Stimulated activated CD8-positive, alpha-beta memory T cell treated with anti-CD3 and anti-CD28 coated beads, Interleukin-4, amount 100 ng/mL, for 1 hour (primary cell): ENCODE measurements at regions not wholly inside any gene's neighbourhood (a gene's known extent, or its start where the extent isn't known, plus 50 kb on each side); places are given as distances from the start of the nearest gene placed in this dataset.

Source experiments
- DNase-seq, 2 donors: peaks; one replicate each; pipeline ENCODE4 v3.0.0-alpha.2; 2020; ENCODE audit warnings: low read depth in 2 of 2, low spot score in 1 of 2

- no peak for DNase-seq
Observed at GRCh38 chr19:30712431-30713337, 340.5 kb downstream of the ZNF536 start.

GRCh38 chr19:30711826-30712225, 339.6 kb downstream of the ZNF536 start:
- DNase-seq: no peak

- no peak for DNase-seq
Observed at GRCh38 chr19:30711296-30711695, 339.1 kb downstream of the ZNF536 start.

GRCh38 chr19:30710721-30711120, 338.5 kb downstream of the ZNF536 start:
- DNase-seq: no peak

- DNase-seq: no peak
Observed at GRCh38 chr19:30708416-30709178, 336.4 kb downstream of the ZNF536 start.

GRCh38 chr19:30704771-30705330, 332.7 kb downstream of the ZNF536 start:
- no peak for DNase-seq

GRCh38 chr19:30703645-30704044, 331.5 kb downstream of the ZNF536 start:
- DNase-seq: no peak

GRCh38 chr19:30701178-30701577, 329.0 kb downstream of the ZNF536 start:
- DNase-seq: no peak

- no peak for DNase-seq
Observed at GRCh38 chr19:30699871-30700280, 327.7 kb downstream of the ZNF536 start.

GRCh38 chr19:30696514-30696913, 324.3 kb downstream of the ZNF536 start:
- DNase-seq: no peak

- no peak for DNase-seq
Observed at GRCh38 chr19:30695171-30695875, 323.1 kb downstream of the ZNF536 start.

- DNase-seq: no peak
Observed at GRCh38 chr19:30694156-30694755, 322.1 kb downstream of the ZNF536 start.

- no peak for DNase-seq
Observed at GRCh38 chr19:30692879-30693503, 320.8 kb downstream of the ZNF536 start.

- no peak for DNase-seq
Observed at GRCh38 chr19:30692181-30692811, 320.1 kb downstream of the ZNF536 start.

- no peak for DNase-seq
Observed at GRCh38 chr19:30691819-30692166, 319.6 kb downstream of the ZNF536 start.

- no peak for DNase-seq
Observed at GRCh38 chr19:30690935-30691818, 319.0 kb downstream of the ZNF536 start.

- no peak for DNase-seq
Observed at GRCh38 chr19:30690525-30690924, 318.3 kb downstream of the ZNF536 start.

- DNase-seq: no peak
Observed at GRCh38 chr19:30689474-30689873, 317.3 kb downstream of the ZNF536 start.

- no peak for DNase-seq
Observed at GRCh38 chr19:30688696-30689095, 316.5 kb downstream of the ZNF536 start.
